Neural cell (in vitro differentiated cells): ENCODE measurements at regions not wholly inside any gene's neighbourhood (a gene's known extent, or its start where the extent isn't known, plus 50 kb on each side); places are given as distances from the start of the nearest gene placed in this dataset.
"Not testable (repeated sequence)": the region's sequence is repeated elsewhere in the genome, so short reads cannot be mapped to it uniquely, and the experiment has no call there.

Source experiments
- H2AFZ ChIP-seq: fragments of 200-600, 300-800 bp; sonication (generic), shearing (Covaris generic); 2 replicates; pipeline ENCODE4 v1.6.0; 2014; ENCODE audit warnings: low read depth, mild to moderate bottlenecking, antibody characterized with exemption, low read length, moderate library complexity
- H3F3A ChIP-seq: fragments of 200-600 bp; shearing (Covaris generic); 2 replicates; pipeline ENCODE4 v1.6.1; 2016; ENCODE audit warnings: mild to moderate bottlenecking, moderate library complexity, mixed read lengths, antibody characterized with exemption, low read length; ENCODE audit not compliant: insufficient read depth, poor library complexity, severe bottlenecking
- H3K27ac ChIP-seq: fragments of 200-600, 300-800 bp; sonication (generic), shearing (Covaris generic); 2 replicates; pipeline ENCODE4 v1.5.1; 2014; ENCODE audit warnings: mild to moderate bottlenecking, low read length, moderate library complexity
- H3K27me3 ChIP-seq: fragments of 300-800, 200-600 bp; sonication (generic), shearing (Covaris generic); 2 replicates; pipeline ENCODE4 v1.6.0; 2014; ENCODE audit warnings: mild to moderate bottlenecking, low read depth, low read length, moderate library complexity; ENCODE audit not compliant: insufficient read depth
- H3K36me3 ChIP-seq: fragments of 300-800, 200-600 bp; sonication (generic), shearing (Covaris generic); 2 replicates; pipeline ENCODE4 v1.5.1; 2014; ENCODE audit warnings: mild to moderate bottlenecking, antibody characterized with exemption, low read length, moderate library complexity; ENCODE audit not compliant: insufficient read depth
- H3K4me2 ChIP-seq: fragments of 300-800, 200-600 bp; sonication (generic), shearing (Covaris generic); 2 replicates; pipeline ENCODE4 v1.6.0; 2014; ENCODE audit warnings: mild to moderate bottlenecking, low read length
- H3K4me3 ChIP-seq: fragments of 300-800, 200-600 bp; sonication (generic), shearing (Covaris generic); 2 replicates; pipeline ENCODE4 v1.5.1; 2014; ENCODE audit warnings: mild to moderate bottlenecking, low read length, moderate library complexity
- H3K79me2 ChIP-seq: fragments of 200-600 bp; shearing (Covaris generic); replicated peaks from 2 replicates; pipeline ENCODE4 v1.6.0; 2014; ENCODE audit warnings: mild to moderate bottlenecking, low read length, moderate library complexity; ENCODE audit not compliant: insufficient read depth
- H3K9ac ChIP-seq: fragments of 300-800, 200-600 bp; sonication (generic), shearing (Covaris generic); 2 replicates; pipeline ENCODE4 v1.6.1; 2016; ENCODE audit warnings: mild to moderate bottlenecking, low read length, mixed read lengths
- H3K9me2 ChIP-seq: fragments of 200-600 bp; shearing (Covaris generic); 2 replicates; pipeline ENCODE4 v1.6.1; 2016; ENCODE audit warnings: mild to moderate bottlenecking, low read length, mixed read lengths; ENCODE audit not compliant: insufficient read depth
- H3K9me3 ChIP-seq: fragments of 200-600, 300-800 bp; sonication (generic), shearing (Covaris generic); 2 replicates; pipeline ENCODE4 v1.6.1; 2016; ENCODE audit warnings: mild to moderate bottlenecking, mixed run types, low read length, moderate library complexity, mixed read lengths
- H4K20me1 ChIP-seq: fragments of 200-600 bp; shearing (Covaris generic); 2 replicates; pipeline ENCODE4 v1.6.1; 2016; ENCODE audit warnings: mild to moderate bottlenecking, mixed run types; ENCODE audit not compliant: insufficient read depth
- CTCF ChIP-seq: fragments of 450-650 bp; IDR thresholded peaks from 2 replicates; pipeline ENCODE4 v1.5.1; 2014; ENCODE audit warnings: antibody characterized with exemption, mild to moderate bottlenecking, moderate library complexity; ENCODE audit not compliant: poor library complexity, severe bottlenecking
- EP300 ChIP-seq: fragments of 450-650 bp; conservative IDR thresholded peaks from 2 replicates; pipeline ENCODE4 v1.6.1; 2014; ENCODE audit warnings: antibody characterized with exemption, mild to moderate bottlenecking, moderate library complexity; ENCODE audit not compliant: poor library complexity, severe bottlenecking
- EZH2 ChIP-seq: fragments of 200-600, 300-800 bp; shearing (Covaris generic), sonication (generic); IDR thresholded peaks from 2 replicates; pipeline ENCODE4 v1.6.1; 2014; ENCODE audit warnings: antibody characterized with exemption, low read length, borderline replicate concordance, mild to moderate bottlenecking; ENCODE audit not compliant: insufficient read depth, poor library complexity, severe bottlenecking
- MXI1 ChIP-seq: fragments of 450-650 bp; conservative IDR thresholded peaks from 2 replicates; pipeline ENCODE4 v1.6.1; 2014; ENCODE audit warnings: antibody characterized with exemption, mild to moderate bottlenecking; ENCODE audit not compliant: poor library complexity, severe bottlenecking
- POLR2AphosphoS5 ChIP-seq: IDR thresholded peaks from 2 replicates; pipeline ENCODE4 v1.6.1; 2012
- RAD21 ChIP-seq: fragments of 450-650 bp; conservative IDR thresholded peaks from 2 replicates; pipeline ENCODE4 v1.6.1; 2014; ENCODE audit warnings: antibody characterized with exemption, mild to moderate bottlenecking, moderate library complexity
- REST ChIP-seq: IDR thresholded peaks from 2 replicates; pipeline ENCODE4 v1.6.1; 2012; ENCODE audit warnings: borderline replicate concordance
- SMC3 ChIP-seq: fragments of 450-650 bp; conservative IDR thresholded peaks from 2 replicates; pipeline ENCODE4 v1.6.1; 2014; ENCODE audit warnings: antibody characterized with exemption, mild to moderate bottlenecking, moderate library complexity; ENCODE audit not compliant: poor library complexity
- TAF1 ChIP-seq: IDR thresholded peaks from 2 replicates; pipeline ENCODE4 v1.6.1; 2012; ENCODE audit warnings: low read depth

- no peak overlapping the region for H3K4me2 ChIP-seq
- H3K27me3 ChIP-seq, result no peaks in the 10 kb centered on the region
- TF ChIP-seq POLR2AphosphoS5 (no peak), EP300 (no peak), REST (no peak), RAD21 (no peak), TAF1 (no peak)
- no peaks in the 10 kb centered on the region for H3K36me3 ChIP-seq
- no peak overlapping the region for H3K4me3 ChIP-seq
- H3K9ac ChIP-seq, result no peak overlapping the region
- H3K27ac ChIP-seq, result no peak overlapping the region
- H3K79me2 ChIP-seq, result no peaks in the 10 kb centered on the region
- H3K9me3 ChIP-seq, result no peaks in the 10 kb centered on the region
- H3F3A ChIP-seq, result no peaks in the 10 kb centered on the region
- no peaks in the 10 kb centered on the region for H3K9me2 ChIP-seq
- H4K20me1 ChIP-seq, result no peaks in the 10 kb centered on the region
- H2AFZ ChIP-seq, result no peak overlapping the region
Observed at GRCh38 chr6:157732416-157733161, 90.5 kb upstream of the SNX9 start.

GRCh38 chr6:157736555-157736954 lies 86.5 kb upstream of the SNX9 start:
- not testable (repeated sequence) for H3F3A ChIP-seq, H3K9me2 ChIP-seq, H3K9me3 ChIP-seq

GRCh38 chr6:157741321-157741947 lies 81.6 kb upstream of the SNX9 start:
- H3K27me3 ChIP-seq, result no peaks in the 10 kb centered on the region
- H3K9me2 ChIP-seq, result no peaks in the 10 kb centered on the region
- H3K27ac ChIP-seq, result no peak overlapping the region
- H2AFZ ChIP-seq, result no peak overlapping the region
- no peaks in the 10 kb centered on the region for H3K9me3 ChIP-seq
- no peaks in the 10 kb centered on the region for H3K36me3 ChIP-seq
- no peaks in the 10 kb centered on the region for H3K79me2 ChIP-seq
- no peak overlapping the region for H3K4me3 ChIP-seq
- TF ChIP-seq CTCF (no peak), REST (no peak), EZH2 (no peak), MXI1 (no peak), RAD21 (no peak), SMC3 (no peak), TAF1 (no peak), EP300 (no peak), POLR2AphosphoS5 (no peak)
- no peak overlapping the region for H3K9ac ChIP-seq
- H3F3A ChIP-seq, result no peaks in the 10 kb centered on the region
- no peaks in the 10 kb centered on the region for H4K20me1 ChIP-seq
- H3K4me2 ChIP-seq, result no peak overlapping the region

More at GRCh38 chr6:157736555-157736954, 86.5 kb upstream of the SNX9 start:
- H3K9ac ChIP-seq, H3K36me3 ChIP-seq, H4K20me1 ChIP-seq, H2AFZ ChIP-seq, H3K4me2 ChIP-seq, H3K27me3 ChIP-seq, H3K4me3 ChIP-seq, H3K27ac ChIP-seq, H3K79me2 ChIP-seq: not testable (repeated sequence)
